Hepatocyte (in vitro differentiated cells): ENCODE measurements at regions not wholly inside any gene's neighbourhood (a gene's known extent, or its start where the extent isn't known, plus 50 kb on each side); places are given as distances from the start of the nearest gene placed in this dataset.

Experiments used
- DNase-seq: peaks from one replicate; pipeline ENCODE4 v3.0.0-alpha.2; 2016; ENCODE audit warnings: low spot score
- H2AFZ ChIP-seq: fragments of 200-600 bp; sonication (generic); 2 replicates; pipeline ENCODE4 v1.6.0; 2016; ENCODE audit warnings: antibody characterized with exemption, mild to moderate bottlenecking
- H3K27ac ChIP-seq: fragments of 200-600 bp; sonication (generic); 2 replicates; pipeline ENCODE4 v1.5.1; 2016; ENCODE audit warnings: mild to moderate bottlenecking
- H3K27me3 ChIP-seq: fragments of 200-600 bp; sonication (generic); 2 replicates; pipeline ENCODE4 v1.6.1; 2016
- H3K36me3 ChIP-seq: fragments of 200-600 bp; sonication (generic); replicated peaks from 2 replicates; pipeline ENCODE4 v1.5.1; 2016; ENCODE audit warnings: low read depth; ENCODE audit not compliant: insufficient read depth
- H3K4me1 ChIP-seq: fragments of 200-600 bp; sonication (generic); 2 replicates; pipeline ENCODE4 v1.5.1; 2016; ENCODE audit warnings: mild to moderate bottlenecking, moderate library complexity; ENCODE audit not compliant: insufficient read depth
- H3K4me2 ChIP-seq: fragments of 200-600 bp; sonication (generic); 2 replicates; pipeline ENCODE4 v1.6.0; 2016
- H3K4me3 ChIP-seq: fragments of 200-600 bp; sonication (generic); 2 replicates; pipeline ENCODE4 v1.5.1; 2016; ENCODE audit warnings: mild to moderate bottlenecking
- H3K79me2 ChIP-seq: fragments of 200-600 bp; sonication (generic); 2 replicates; pipeline ENCODE4 v1.6.0; 2017; ENCODE audit warnings: mild to moderate bottlenecking
- H3K9me2 ChIP-seq: fragments of 200-600 bp; sonication (generic); replicated peaks from 2 replicates; pipeline ENCODE4 v1.6.0; 2017; ENCODE audit warnings: mild to moderate bottlenecking; ENCODE audit not compliant: insufficient read depth
- H3K9me3 ChIP-seq: fragments of 200-600 bp; sonication (generic); 2 replicates; pipeline ENCODE4 v1.5.1; 2016; ENCODE audit warnings: low read depth, mild to moderate bottlenecking
- H4K20me1 ChIP-seq: fragments of 200-600 bp; sonication (generic); 2 replicates; pipeline ENCODE4 v1.6.0; 2016; ENCODE audit warnings: mild to moderate bottlenecking; ENCODE audit not compliant: insufficient read depth, poor library complexity, severe bottlenecking
- EZH2 ChIP-seq: fragments of 200-600 bp; sonication (generic); IDR thresholded peaks from 2 replicates; pipeline ENCODE4 v1.6.1; 2016; ENCODE audit warnings: antibody characterized with exemption, mild to moderate bottlenecking, borderline replicate concordance
- EZH2phosphoT487 ChIP-seq: fragments of 200-600 bp; sonication (generic); IDR thresholded peaks from one replicate; pipeline ENCODE4 v1.6.1; 2018; ENCODE audit warnings: antibody characterized with exemption, mild to moderate bottlenecking, low read depth, moderate library complexity; ENCODE audit not compliant: unreplicated experiment, severe bottlenecking
- WGBS: methylation state at CpG from one replicate; pipeline ENCODE4 v1.1.6; 2016; ENCODE audit warnings: low lambda C conversion rate; ENCODE audit errors: missing lambda C conversion rate; 5-methylcytosine and 5-hydroxymethylcytosine counted together
- TF ChIP-seq, protein P1 (sequence below): fragments of 200-600 bp; sonication (generic); IDR thresholded peaks from 2 replicates; pipeline ENCODE4 v1.5.1; 2016; ENCODE audit warnings: antibody characterized with exemption, mild to moderate bottlenecking; ENCODE audit not compliant: poor library complexity

DNA sequence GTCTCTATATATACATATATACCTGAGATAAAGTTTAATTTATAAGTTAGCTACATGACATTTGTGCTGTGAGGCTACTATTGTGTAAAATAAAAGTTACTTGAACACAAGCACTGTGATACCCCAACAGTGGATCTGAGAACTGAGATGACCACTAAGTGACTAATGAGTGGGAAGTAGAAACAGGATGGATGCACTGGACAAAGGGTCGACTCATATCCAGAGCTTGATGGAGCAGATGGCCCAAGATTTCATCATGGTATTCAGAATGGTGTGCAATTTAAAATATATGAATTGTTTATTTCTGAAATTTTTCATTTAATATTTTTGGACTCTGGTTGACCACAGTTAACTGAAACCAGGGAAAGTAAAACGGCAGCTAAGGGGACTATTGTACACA lies 908.6 kb upstream of the MDGA2 start:
- no peak for DNase-seq
- Histone ChIP-seq H3K27me3 (no peaks in the 10 kb centered on the region), H3K4me2 (no peak overlapping the region), H3K36me3 (no peaks in the 10 kb centered on the region), H3K4me1 (no peaks in the 10 kb centered on the region), H3K9me3 (no peaks in the 10 kb centered on the region), H3K27ac (no peak overlapping the region), H3K9me2 (no peaks in the 10 kb centered on the region), H3K79me2 (no peaks in the 10 kb centered on the region), H3K4me3 (no peak overlapping the region), H2AFZ (no peak overlapping the region), H4K20me1 (no peaks in the 10 kb centered on the region)
- 57% methylated on average over 2 of the region's 2 CpGs for WGBS
- TF ChIP-seq EZH2 (no peak), EZH2phosphoT487 (no peak)
- TF ChIP-seq, protein P1, sequence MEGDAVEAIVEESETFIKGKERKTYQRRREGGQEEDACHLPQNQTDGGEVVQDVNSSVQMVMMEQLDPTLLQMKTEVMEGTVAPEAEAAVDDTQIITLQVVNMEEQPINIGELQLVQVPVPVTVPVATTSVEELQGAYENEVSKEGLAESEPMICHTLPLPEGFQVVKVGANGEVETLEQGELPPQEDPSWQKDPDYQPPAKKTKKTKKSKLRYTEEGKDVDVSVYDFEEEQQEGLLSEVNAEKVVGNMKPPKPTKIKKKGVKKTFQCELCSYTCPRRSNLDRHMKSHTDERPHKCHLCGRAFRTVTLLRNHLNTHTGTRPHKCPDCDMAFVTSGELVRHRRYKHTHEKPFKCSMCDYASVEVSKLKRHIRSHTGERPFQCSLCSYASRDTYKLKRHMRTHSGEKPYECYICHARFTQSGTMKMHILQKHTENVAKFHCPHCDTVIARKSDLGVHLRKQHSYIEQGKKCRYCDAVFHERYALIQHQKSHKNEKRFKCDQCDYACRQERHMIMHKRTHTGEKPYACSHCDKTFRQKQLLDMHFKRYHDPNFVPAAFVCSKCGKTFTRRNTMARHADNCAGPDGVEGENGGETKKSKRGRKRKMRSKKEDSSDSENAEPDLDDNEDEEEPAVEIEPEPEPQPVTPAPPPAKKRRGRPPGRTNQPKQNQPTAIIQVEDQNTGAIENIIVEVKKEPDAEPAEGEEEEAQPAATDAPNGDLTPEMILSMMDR: no peak

DNA sequence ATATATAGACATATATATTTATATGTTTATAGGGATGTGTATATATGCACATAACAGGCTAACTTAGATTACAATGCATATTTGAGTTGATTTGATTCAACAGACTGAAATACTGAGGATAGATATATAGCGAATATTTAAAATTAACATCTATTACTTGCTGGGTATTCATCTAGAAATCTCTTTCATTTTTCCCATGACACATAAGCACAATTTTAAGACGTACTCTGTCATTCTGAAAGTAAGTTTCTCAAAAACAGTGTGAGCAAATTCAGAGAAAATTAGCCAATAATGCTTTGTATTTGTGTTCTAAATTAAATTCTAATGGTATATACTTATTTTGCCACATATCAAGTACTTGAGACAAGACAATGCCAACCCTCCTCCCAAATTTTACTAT lies 907.5 kb upstream of the MDGA2 start:
- Histone ChIP-seq H3K4me1 (no peaks in the 10 kb centered on the region), H3K27me3 (no peaks in the 10 kb centered on the region), H3K9me3 (no peaks in the 10 kb centered on the region), H4K20me1 (no peaks in the 10 kb centered on the region), H3K79me2 (no peaks in the 10 kb centered on the region), H3K27ac (no peak overlapping the region), H3K36me3 (no peaks in the 10 kb centered on the region), H3K9me2 (no peaks in the 10 kb centered on the region), H3K4me2 (no peak overlapping the region), H2AFZ (no peak overlapping the region), H3K4me3 (no peak overlapping the region)
- WGBS: 98% methylated on average over 2 of the region's 2 CpGs
- TF ChIP-seq, protein P1: no peak
- TF ChIP-seq EZH2phosphoT487: no peak
- no peak for TF ChIP-seq EZH2
- DNase-seq: no peak

DNA sequence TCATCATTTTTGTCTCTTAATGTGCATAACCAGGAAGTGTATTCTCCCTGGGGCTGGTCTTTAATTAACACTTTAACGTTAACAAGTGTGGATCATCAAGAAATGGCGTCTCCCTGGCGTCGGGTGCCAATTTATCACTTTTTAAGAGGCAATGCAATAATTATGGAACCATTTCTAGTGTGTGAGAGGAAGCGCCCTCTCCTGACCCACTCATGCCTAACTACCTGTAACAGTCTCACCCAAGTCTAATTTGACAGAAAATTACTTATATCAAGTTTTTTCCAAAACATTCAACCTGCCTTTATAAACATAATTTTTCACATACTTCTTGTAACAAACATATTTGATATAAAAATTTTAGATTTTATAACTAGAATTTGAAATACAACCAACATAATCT lies 905.3 kb upstream of the MDGA2 start:
- Histone ChIP-seq H3K9me3 (no peaks in the 10 kb centered on the region), H3K9me2 (no peaks in the 10 kb centered on the region), H3K27me3 (no peaks in the 10 kb centered on the region), H3K4me1 (no peaks in the 10 kb centered on the region), H3K4me3 (no peak overlapping the region), H3K79me2 (no peaks in the 10 kb centered on the region), H3K4me2 (no peak overlapping the region), H4K20me1 (no peaks in the 10 kb centered on the region), H3K36me3 (no peaks in the 10 kb centered on the region), H2AFZ (no peak overlapping the region), H3K27ac (no peak overlapping the region)
- TF ChIP-seq, protein P1: no peak
- TF ChIP-seq EZH2phosphoT487 (no peak), EZH2 (no peak)
- DNase-seq: no peak
- 91% methylated on average over 5 of the region's 5 CpGs for WGBS

DNA sequence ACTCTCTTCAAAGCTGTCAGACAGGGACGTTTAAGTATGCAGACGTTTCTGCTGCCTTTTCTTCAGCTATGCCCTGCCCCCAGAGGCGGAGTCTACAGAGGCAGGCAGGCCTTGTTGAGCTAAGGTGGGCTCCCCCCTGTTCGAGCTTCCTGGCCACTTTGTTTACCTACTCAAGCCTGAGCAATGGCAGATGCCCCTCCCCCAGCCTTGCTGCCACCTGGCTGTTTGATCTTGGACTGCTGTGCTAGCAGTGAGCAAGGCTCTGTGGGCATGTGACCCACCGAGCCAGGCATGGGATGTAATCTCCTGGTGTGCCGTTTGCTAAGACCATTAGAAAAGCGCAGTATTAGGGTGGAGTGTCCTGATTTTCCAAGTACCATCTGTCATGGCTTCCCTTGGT lies 900.4 kb upstream of the MDGA2 start:
- WGBS: 76% methylated on average over 7 of the region's 7 CpGs

More for the DNA sequence above, 900.4 kb upstream of the MDGA2 start:
- H3K9me2 ChIP-seq: no peaks in the 10 kb centered on the region
- no peaks in the 10 kb centered on the region for H3K36me3 ChIP-seq
- H3K79me2 ChIP-seq: no peaks in the 10 kb centered on the region
- TF ChIP-seq EZH2: no peak
- no peak for TF ChIP-seq EZH2phosphoT487
- TF ChIP-seq, protein P1: no peak
- no peak overlapping the region for H3K4me3 ChIP-seq
- H3K4me2 ChIP-seq: no peak overlapping the region
- H3K9me3 ChIP-seq: no peaks in the 10 kb centered on the region
- DNase-seq: no peak
- no peak overlapping the region for H2AFZ ChIP-seq
- no peaks in the 10 kb centered on the region for H3K27me3 ChIP-seq
- no peaks in the 10 kb centered on the region for H4K20me1 ChIP-seq
- H3K27ac ChIP-seq: no peak overlapping the region
- H3K4me1 ChIP-seq: no peaks in the 10 kb centered on the region
